LoVo (cell line): ENCODE measurements at regions not wholly inside any gene's neighbourhood (a gene's known extent, or its start where the extent isn't known, plus 50 kb on each side); places are given as distances from the start of the nearest gene placed in this dataset.

ENCODE experiments used
- DNase-seq: peaks from one replicate; pipeline ENCODE4 v3.0.0-alpha.2; 2016; ENCODE audit warnings: low spot score

DNA sequence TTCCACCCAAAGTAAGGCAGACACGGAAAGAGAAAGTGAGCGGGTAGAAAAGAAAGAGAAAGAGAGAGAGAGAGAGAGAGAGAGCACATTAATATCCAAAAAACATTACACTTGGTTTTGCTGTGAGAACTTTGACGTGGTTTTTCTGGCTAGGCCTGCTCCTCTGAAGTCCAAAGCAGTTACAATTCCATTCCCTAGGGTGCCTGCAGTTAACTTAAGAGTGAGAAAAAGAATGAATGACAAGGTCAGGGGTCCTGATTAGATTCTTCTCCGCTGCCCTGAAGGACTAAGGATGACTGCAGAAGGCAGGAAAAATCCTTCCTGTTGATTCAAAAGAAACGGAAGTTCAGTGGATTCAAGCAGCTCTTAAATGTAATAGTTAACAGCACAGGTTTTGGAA lies 589.8 kb downstream of the PRELID2 start:
- DNase-seq, result no peak

DNA sequence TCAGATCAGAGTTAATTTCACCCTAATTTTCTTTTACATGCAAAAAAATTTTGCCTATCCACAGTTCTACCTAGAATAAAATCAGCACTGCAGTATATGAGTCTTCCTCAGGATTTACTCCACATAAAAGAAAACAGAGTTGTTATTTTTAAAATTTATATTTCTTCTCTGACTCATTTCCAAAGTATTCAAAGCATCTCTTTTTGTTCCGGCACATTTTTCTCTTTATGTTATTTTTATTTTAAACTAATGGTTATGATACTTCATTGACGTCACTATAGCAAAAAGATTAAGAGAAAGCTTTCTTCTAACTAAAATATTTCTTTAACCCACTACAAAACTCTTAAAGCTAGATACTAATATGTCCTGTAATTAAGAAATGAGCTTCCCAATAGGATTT lies 590.4 kb downstream of the PRELID2 start:
- DNase-seq, result no peak

DNA sequence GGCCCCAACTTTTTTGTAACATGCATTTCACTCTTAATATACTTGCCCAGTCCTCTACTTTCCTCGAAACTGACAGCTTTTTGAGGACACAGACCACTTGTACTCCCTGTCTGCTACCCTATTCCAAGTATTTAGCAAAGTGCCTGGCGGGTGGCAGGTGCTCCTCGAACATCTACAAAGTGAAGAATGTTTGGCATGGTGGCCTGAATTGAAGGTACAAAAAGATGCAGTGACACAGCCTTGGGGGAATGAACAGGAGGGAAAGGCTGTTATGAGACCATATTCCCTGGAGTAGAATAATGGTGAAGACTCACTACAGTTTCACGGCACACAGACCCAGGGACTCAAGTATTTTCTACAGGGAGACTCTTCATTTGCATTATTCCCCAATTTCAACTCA lies 590.9 kb downstream of the PRELID2 start:
- DNase-seq, result no peak

DNA sequence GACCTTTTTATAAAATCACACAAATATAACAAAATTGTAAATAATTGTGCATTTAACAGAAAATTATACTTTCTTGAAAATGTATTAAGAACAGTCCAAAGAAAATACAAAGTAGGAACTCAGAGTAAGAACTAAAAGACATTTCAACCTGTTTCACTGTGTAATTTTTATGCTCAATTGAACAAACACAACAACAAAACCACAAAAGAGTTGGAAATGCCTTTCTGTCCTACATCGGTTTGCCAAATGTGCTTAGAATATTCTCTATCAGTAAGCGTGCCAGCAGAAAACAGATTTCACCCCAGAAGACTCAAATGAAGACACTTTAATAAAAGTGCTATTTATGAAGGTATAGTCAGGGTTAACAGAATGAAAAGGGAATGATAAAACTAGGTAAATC lies 592.1 kb downstream of the PRELID2 start:
- no peak for DNase-seq

DNA sequence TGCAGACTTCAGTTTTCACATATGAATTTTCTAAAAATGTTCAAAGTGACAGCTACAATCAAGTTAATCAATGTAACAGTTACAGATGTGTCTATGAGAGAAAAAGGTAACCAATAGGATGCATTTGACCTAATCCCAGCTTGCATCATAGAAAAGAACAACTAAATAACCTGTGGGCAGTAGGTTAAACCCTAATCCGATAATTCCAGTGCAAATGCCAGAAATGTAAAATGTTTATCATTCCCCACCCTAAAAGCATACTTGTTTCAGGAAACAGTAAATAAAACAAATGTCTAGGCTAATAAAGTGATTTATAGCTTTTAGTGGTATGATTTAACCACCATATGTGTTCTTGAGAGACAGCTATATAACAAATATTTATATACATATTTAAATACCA lies 592.6 kb downstream of the PRELID2 start:
- DNase-seq, result no peak

DNA sequence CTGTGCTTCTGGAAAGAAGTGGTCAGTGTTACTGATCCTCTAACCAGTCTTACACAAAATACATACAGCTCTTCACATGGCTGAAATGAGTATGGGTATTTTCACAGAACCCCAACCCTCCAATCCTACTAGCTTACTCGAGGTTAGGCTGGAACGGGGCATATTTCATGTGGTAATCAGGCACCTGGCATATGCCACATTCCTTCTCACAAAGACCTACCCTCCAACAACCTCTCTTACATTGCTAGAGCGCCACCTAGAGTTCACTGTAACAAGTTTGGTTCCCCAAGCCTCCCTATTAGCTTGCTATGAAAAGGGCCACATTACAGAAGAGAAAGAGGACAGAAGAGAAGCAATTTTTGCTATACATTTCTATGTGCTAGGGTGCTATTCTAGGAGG lies 597.3 kb downstream of the PRELID2 start:
- DNase-seq, result peak; percentile 43

DNA sequence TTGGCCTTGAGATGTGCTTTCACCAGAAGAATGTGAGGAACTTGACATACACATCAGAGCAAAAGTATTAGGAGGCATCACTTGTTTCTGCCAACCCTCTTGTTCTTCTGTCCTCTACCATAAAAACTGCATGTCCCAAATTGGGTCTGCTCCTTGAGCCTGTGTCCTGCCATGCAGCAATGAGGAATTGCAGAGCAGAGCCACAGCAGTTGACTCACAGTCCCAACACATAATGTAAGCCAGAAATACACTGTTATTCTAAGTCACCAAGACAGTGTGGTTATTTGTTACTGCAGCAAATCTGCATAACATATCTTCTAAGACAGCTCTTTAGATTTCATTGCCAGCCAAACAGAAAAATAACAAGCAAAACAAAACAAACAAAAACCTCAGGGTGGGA lies 598.2 kb downstream of the PRELID2 start:
- DNase-seq, result no peak

DNA sequence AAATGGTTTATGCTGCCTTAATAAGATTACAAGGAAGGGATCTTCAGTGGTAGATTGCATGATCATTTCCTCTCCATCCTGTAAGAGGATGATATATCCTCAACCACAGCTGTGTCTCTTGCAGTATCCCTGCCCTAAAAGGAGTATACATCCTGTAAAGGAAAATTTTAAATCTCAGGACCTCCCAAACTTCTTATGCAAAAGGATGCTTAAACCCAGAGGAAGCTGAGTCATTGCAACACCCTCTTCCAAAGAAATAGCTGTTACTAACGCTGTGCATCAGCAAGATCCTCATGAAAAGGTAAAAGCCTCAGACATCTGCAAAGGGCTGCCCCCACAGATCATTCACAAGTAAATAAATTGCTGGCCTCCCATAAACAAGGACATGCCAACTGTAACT lies 599.0 kb downstream of the PRELID2 start:
- DNase-seq, result no peak

DNA sequence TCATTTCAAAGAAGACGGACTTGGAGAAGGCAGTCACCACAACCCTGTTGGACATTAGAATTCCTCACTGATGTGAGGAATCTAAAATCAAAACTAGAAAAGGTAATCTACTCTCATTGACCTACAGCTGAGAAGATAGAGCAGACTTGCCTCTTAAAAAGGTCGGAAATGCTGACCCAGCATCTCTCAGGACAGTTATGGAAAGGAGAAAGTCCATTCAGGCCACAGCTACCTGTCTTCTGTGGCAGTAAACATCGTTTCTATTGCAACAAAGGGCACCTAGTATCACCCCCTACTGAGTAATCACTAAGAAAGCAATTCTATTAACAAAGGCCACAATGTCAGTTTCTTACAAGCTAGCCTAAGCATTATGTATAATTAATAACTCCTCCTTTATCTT lies 601.7 kb downstream of the PRELID2 start:
- no peak for DNase-seq

DNA sequence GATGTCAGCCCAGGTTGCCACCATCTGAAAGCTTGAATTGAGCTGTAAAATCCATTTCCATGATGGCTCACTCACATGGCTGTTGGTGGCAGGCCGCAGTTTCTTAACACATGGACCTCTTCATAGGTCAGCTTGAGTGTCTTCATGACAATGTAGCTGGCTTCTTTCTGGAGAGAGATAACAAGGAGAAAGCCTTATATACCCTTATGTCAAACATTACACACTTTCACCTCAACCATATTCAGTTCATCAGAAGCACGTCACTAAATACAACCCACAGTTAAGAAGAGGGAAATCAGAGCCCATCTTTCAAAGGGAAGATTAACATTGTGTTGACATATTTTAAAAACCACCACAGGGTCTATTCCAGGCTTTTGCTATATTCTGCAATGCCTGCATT lies 604.4 kb downstream of the PRELID2 start:
- DNase-seq, result no peak

DNA sequence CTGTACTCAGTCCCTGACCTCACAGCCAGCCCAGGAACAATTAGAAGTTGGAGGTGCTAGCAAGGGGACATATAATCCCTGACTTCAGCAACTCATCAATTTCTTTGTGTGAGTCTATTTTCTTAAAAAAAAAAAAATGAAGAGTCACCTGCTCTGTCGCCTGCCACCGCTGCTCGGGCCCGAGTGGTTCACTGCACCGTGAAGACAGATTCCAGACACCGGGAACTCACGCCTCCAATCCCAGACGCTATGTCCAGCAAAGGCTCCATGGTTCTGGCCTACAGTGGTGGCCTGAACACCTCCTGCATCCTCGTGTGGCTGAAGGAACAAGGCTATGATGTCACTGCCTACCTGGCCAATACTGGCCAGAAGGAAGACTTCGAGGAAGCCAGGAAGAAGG lies 606.6 kb downstream of the PRELID2 start:
- no peak for DNase-seq

DNA sequence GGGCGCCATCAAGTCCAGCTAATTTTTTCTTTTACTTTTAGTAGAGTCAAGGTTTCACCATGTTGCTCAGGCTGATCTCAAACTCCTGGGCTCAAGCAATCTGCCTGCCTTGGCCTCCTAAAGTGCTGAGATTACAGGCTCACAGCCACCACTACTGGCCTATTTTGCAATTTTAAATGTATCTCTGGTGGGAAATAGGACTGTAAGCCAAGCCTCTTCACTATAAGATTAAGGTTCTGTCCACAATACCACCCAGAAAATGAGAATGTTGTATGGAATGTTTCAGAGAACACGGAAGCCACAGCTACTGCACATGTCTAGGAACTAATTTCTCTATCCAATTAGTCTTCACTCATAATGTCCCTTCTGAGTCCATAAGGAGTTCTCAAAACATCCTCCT lies 607.3 kb downstream of the PRELID2 start:
- DNase-seq, result no peak

DNA sequence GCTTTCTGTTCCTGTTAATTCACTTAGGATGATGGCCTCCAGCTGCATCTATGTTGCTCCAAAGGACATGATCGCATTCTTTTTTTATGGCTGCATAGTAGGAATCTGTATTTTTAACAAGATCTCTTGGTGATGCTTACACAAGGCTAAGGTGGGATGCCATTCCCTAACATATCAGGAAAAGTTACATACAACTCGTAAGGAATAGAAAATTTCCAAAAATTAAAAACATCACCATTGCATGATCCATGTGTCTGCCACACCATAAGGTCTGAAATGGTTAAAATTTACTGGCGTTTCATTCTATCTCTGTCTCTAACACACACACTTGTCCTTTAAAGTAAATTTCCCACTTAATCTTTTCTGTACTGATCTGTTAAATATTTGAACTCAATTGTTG lies 608.4 kb downstream of the PRELID2 start:
- DNase-seq, result no peak

DNA sequence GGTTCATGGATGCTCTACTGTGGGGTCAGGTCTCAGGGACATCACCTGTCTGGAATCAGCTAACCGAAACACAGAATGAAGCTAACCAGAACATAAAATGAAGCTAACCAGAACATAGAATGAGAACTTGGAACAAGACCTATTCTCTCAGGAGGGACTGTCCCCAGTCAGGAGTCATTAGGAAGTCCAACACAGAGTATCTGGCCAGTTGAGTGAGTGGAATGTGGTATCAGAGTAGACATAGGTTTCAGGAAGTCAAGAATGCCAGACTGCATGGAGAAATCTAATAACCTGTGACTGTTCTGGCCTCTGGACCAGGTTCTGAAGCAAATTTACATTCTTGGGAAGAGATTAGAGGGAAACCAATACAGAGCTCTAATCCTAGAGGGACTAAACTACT lies 609.6 kb downstream of the PRELID2 start:
- no peak for DNase-seq

DNA sequence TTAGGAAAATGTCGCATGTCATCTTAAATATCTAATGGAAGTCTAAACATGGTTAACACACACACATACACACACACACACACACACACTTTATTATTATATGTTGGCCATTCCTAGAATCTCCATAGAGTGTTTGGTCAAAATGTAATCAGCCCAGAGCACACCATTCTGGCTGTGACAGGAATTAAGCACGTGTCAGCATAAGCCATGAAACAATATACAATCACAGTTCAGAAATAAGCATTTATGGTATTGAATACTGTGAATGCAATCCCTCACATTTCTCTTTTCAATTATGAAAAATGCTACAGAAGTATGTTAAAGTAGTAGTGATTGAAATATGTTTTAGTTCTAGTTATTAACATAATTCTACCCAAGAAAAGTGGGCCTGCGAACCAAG lies 611.6 kb downstream of the PRELID2 start:
- DNase-seq, result no peak

DNA sequence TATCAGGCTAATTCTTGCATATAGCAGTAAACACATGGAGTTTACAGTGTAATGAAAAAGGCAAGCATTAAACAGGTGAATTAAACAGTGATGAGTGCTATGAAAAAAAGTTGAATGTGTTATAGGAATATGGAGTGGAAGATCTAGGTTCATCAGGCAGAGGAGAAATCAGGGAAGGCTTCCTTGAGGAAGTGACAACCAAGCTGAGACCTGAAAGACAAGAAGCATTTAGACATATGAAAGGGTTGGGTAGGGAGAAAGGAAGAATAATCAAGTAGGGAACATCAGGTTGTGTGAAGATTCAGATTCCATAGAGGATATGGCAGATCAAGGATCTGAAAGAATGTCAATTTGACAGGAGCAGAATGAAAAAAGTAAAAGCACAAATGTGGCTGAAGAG lies 612.5 kb downstream of the PRELID2 start:
- no peak for DNase-seq

DNA sequence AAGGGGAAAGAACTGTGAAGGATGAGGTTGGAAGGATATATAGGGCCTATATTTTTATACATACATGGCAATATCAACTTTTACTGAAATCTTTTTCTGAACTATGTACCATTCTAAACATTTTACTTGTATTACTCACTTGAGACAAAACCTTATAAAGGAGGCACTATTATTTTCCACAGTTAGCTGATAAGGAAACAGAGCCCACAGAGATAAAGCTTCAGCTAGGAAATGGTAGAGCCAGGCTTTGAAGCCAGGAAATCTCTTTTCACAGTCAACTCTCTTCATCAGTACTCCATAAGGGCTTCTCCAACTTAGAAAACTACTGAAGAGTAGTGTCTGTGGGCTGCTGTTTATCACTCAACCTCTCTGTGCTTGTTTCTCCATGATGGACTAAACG lies 613.7 kb downstream of the PRELID2 start:
- no peak for DNase-seq

DNA sequence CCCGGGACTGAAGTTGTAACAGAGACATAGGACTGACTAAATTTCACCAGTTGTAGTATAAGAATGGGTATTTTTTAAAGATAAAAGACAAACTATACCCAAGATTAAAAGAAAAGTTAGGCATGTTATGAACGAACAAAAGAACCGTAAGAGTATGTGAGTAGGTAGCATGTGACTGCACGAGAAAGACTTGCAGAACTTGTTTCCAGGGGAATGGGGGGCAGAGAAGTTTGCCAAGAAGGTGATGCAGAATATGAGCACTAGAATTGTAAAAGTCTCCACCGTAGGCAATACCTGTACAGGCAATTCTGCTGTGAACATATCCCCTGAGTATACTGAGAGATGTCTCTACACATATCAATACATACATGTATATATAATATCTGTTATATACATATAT lies 614.7 kb downstream of the PRELID2 start:
- DNase-seq, result no peak

DNA sequence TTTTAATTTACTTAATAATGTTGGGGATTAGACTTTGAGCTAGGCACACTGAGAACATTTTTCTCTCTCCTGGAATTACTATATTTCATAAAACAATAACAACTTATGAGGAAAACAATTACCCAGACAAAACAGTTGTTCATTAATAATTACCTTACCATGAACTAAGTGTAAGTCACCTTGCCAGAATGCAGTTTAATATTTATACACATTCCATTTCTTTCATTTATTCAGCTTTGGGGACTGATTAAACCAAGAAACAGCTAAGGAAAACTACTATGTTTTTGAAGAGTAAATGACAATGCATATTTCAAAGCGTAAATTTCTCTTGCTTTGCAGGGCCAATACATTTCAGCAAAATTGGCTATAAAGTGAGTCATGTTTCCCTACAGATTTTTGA lies 616.2 kb downstream of the PRELID2 start:
- no peak for DNase-seq

DNA sequence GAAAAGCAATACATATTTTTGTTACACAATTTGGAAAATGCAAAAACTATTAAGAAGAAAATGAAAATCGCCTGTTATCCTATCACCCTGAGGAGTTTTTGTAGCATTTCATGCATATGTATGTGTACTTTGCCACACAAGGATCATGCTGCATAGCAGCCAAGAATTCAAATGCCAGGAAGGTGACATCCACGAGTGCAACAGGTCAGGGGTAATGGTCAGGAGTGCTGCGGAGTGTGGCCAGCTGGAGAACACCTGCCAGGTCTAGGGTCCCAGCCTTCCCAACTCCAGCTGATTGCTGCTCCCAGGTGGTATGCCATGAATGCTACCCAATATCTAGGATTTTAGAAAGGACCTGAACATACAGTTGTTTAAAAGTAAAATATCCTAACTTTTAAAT lies 617.1 kb downstream of the PRELID2 start:
- no peak for DNase-seq

DNA sequence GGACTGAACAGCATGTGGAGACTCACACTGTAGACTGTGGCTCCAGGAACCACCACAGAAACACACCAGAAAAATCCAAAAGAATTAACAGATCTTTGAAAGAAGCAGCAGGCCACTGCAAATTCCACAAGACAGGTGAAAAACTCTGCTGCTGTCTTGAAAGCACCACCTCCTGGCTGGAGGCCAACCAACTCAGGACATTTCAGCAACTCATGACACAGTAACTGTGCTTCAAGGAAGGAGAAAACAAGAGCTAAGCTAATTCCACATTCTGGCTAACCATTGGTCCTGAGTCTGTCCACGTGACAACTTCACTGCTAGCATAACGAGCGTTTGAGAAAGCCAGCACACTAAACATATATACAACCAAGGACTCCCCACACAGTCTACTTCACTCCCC lies 625.1 kb downstream of the PRELID2 start:
- DNase-seq, result no peak

DNA sequence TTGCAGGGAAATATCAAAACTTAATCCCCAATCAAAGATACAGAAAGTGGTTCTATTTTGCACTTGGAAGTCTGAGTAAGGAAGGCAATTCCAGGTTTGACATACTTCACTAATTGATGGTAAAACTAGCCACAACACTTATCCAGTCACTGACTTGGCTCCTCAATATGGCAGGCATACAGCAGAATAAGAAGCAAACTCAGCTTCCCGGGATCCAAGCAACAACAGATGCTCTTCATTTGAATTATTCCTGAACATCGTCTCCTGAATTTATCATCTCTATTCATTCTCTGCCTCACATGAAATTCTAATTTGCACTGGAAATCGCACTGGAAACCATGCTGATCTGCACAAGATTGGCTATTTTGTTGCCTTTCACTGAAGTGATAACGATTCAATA lies 629.6 kb downstream of the PRELID2 start:
- DNase-seq, result no peak

DNA sequence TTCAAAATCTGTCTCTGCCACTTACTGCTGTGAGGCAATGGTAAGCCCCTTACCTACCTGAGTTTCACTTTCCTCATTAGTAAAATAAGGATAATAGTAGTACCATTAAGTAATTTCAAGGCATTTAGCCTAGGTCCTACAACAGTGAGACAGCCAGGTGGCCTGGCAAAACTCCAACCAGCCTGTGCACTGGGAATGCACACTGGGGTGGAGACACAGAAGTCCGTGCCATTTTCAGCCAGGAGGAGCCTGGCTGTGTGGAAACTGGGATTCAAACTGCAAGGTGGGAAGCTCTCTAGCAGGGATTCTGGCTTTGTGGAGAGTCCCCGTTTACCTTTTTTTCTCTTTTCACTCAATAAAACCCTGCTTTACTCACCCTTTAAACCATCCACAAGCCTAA lies 630.4 kb downstream of the PRELID2 start:
- DNase-seq, result no peak

DNA sequence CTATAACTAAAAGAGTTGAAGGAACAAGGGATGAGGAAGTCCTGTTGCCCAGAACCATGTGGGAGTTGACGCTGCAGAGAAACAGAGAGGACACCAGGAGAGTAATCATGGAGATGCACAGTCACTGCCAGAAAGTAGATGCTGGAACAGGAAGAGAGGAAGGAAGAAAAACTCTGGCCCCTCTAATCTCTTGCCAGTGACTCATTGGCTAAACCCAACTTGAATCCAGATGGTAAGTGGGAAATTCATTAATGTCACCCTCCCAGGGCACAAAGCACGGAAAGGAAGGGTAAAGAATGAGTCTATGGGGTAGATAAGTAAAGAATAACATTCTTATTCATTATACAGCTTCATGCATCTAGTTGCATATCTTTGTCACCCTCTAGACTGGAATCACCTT lies 631.9 kb downstream of the PRELID2 start:
- DNase-seq, result no peak

DNA sequence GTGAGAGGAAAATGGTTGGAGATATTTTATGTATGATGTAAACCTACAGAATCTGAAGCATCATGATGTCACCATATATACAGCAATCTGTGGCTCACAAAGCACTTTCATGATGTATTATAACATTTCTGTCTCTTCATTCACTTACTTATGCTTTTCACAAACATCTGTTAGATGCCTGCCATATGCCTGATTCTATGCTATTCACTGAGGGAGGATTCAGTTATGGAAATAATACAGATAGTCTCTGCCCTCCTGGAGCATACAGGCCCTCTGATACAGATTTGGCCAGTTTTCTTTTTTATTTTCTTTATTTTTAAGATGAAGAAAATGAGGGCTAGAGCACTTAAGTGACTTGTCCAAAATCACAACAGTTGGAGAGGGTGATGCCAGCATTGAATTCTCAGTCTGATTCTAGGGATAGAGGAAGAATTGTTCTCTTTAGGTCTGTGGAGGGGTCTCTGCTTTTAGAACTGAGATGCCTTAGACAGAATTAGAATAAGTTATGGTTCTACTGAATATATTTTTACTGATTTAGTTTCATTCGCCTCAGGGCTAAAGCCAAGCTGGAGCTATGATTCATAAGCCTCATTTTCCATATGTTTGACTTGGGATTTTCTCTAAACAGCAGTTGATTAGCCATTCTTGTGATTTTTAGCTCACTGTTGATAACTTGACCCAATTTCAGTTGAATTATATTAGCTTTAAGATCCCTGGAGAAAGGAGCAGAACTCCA lies 636.4 kb downstream of the PRELID2 start:
- DNase-seq, result no peak
